Stimulated activated CD8-positive, alpha-beta memory T cell treated with anti-CD3 and anti-CD28 coated beads, Interleukin-4, amount 100 ng/mL, for 4 hours (primary cell): ENCODE measurements at regions not wholly inside any gene's neighbourhood (a gene's known extent, or its start where the extent isn't known, plus 50 kb on each side); places are given as distances from the start of the nearest gene placed in this dataset.

Experiments used
- DNase-seq, 2 donors: peaks; one replicate each; pipeline ENCODE4 v3.0.0-alpha.2; 2020; ENCODE audit warnings: low read depth in 2 of 2, low spot score in 1 of 2

GRCh38 chr11:119493712-119494111, 70.7 kb upstream of the THY1 start:
- DNase-seq, result no peak

- no peak for DNase-seq
Measured at GRCh38 chr11:119491753-119492510, 69.0 kb upstream of the THY1 start.

GRCh38 chr11:119490253-119491006, 67.5 kb upstream of the THY1 start:
- no peak for DNase-seq

- no peak for DNase-seq
Measured at GRCh38 chr11:119489087-119489486, 66.1 kb upstream of the THY1 start.

GRCh38 chr11:119488256-119488995, 65.5 kb upstream of the THY1 start:
- no peak for DNase-seq

- DNase-seq, result no peak
Measured at GRCh38 chr11:119486691-119487259, 63.8 kb upstream of the THY1 start.

GRCh38 chr11:119486016-119486415, 63.0 kb upstream of the THY1 start:
- no peak for DNase-seq

- no peak for DNase-seq
Measured at GRCh38 chr11:119484741-119485605, 62.0 kb upstream of the THY1 start.

- DNase-seq, result no peak
Measured at GRCh38 chr11:119483881-119484371, 61.0 kb upstream of the THY1 start.

GRCh38 chr11:119483341-119483880, 60.4 kb upstream of the THY1 start:
- DNase-seq, result no peak

GRCh38 chr11:119482521-119483011, 59.6 kb upstream of the THY1 start:
- DNase-seq, result no peak

- DNase-seq, result no peak
Measured at GRCh38 chr11:119481667-119482400, 58.9 kb upstream of the THY1 start.

GRCh38 chr11:119481021-119481666, 58.2 kb upstream of the THY1 start:
- peak in 1 of 2 donors; percentile 45 for DNase-seq

- no peak for DNase-seq
Measured at GRCh38 chr11:119480380-119481020, 57.5 kb upstream of the THY1 start.

GRCh38 chr11:119479685-119480275, 56.8 kb upstream of the THY1 start:
- DNase-seq, result no peak

GRCh38 chr11:119478711-119479285, 55.8 kb upstream of the THY1 start:
- no peak for DNase-seq

- no peak for DNase-seq
Measured at GRCh38 chr11:119476666-119477331, 53.8 kb upstream of the THY1 start.
